Osteoblast (primary cell): ENCODE measurements at regions not wholly inside any gene's neighbourhood (a gene's known extent, or its start where the extent isn't known, plus 50 kb on each side); places are given as distances from the start of the nearest gene placed in this dataset.

Source experiments
- DNase-seq: peaks from one replicate; pipeline ENCODE4 v3.0.0; 2011; ENCODE audit warnings: low spot score, mixed read lengths; ENCODE audit not compliant: insufficient read length; ENCODE audit errors: missing footprints
- H2AFZ ChIP-seq: 2 replicates; pipeline ENCODE4 v1.6.0; 2011; ENCODE audit warnings: mild to moderate bottlenecking, low read length
- H3K27ac ChIP-seq: 2 replicates; pipeline ENCODE4 v1.5.1; 2011; ENCODE audit warnings: mild to moderate bottlenecking, low read depth, low read length, moderate library complexity
- H3K27me3 ChIP-seq: 2 replicates; pipeline ENCODE4 v1.6.0; 2012; ENCODE audit warnings: mild to moderate bottlenecking, control low read depth, inconsistent platforms, low read length, moderate library complexity; ENCODE audit not compliant: insufficient read depth
- H3K36me3 ChIP-seq: 2 replicates; pipeline ENCODE4 v1.5.1; 2011; ENCODE audit warnings: mild to moderate bottlenecking, low read length, control low read depth, moderate library complexity; ENCODE audit not compliant: insufficient read depth
- H3K4me1 ChIP-seq: 2 replicates; pipeline ENCODE4 v1.5.1; 2011; ENCODE audit warnings: mild to moderate bottlenecking, low read length, control low read depth, moderate library complexity; ENCODE audit not compliant: insufficient read depth
- H3K4me2 ChIP-seq: 2 replicates; pipeline ENCODE4 v1.6.0; 2011; ENCODE audit warnings: mild to moderate bottlenecking, low read length; ENCODE audit not compliant: insufficient read depth
- H3K4me3 ChIP-seq: fragments of 200-600 bp; sonication (generic); 3 replicates; pipeline ENCODE4 v1.5.1; 2012; ENCODE audit warnings: mild to moderate bottlenecking, low read length, inconsistent platforms; ENCODE audit not compliant: insufficient read depth
- H3K79me2 ChIP-seq: 2 replicates; pipeline ENCODE4 v1.6.0; 2012; ENCODE audit warnings: mild to moderate bottlenecking, low read length, control low read depth, inconsistent platforms; ENCODE audit not compliant: insufficient read depth
- H3K9me3 ChIP-seq: 2 replicates; pipeline ENCODE4 v1.5.1; 2011; ENCODE audit warnings: low read depth, low read length, control low read depth
- H4K20me1 ChIP-seq: 2 replicates; pipeline ENCODE4 v1.6.0; 2012; ENCODE audit warnings: mild to moderate bottlenecking, low read length, control low read depth; ENCODE audit not compliant: insufficient read depth
- TF ChIP-seq, protein P1 (sequence below): IDR thresholded peaks from 2 replicates; pipeline ENCODE4 v1.5.1; 2011; ENCODE audit warnings: mild to moderate bottlenecking, low read depth, low read length, moderate library complexity; ENCODE audit errors: extremely low read depth

DNA sequence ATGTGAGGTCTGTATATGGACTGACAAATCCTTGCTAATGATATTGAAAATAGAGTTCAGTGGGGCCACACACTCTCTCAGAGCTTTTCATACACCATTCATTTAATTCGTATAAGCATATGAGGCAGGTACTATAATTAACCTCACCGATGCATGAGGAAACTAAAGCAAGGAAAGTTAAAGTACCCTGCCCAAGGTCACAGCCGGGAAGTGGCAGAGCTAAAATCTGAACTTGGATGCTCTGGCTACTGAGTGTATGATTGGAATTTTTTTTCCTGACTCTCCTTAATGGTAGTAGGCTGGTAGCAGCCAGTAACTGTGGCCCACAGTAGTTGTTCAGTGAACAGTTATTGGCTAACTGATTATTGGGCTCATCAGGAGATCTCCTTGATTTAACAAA is 135.3 kb downstream of the NUDT12 start:
- no peaks in the 10 kb centered on the region for H3K36me3 ChIP-seq
- no peaks in the 10 kb centered on the region for H3K79me2 ChIP-seq
- no peak overlapping the region for H3K4me2 ChIP-seq
- TF ChIP-seq, protein P1, sequence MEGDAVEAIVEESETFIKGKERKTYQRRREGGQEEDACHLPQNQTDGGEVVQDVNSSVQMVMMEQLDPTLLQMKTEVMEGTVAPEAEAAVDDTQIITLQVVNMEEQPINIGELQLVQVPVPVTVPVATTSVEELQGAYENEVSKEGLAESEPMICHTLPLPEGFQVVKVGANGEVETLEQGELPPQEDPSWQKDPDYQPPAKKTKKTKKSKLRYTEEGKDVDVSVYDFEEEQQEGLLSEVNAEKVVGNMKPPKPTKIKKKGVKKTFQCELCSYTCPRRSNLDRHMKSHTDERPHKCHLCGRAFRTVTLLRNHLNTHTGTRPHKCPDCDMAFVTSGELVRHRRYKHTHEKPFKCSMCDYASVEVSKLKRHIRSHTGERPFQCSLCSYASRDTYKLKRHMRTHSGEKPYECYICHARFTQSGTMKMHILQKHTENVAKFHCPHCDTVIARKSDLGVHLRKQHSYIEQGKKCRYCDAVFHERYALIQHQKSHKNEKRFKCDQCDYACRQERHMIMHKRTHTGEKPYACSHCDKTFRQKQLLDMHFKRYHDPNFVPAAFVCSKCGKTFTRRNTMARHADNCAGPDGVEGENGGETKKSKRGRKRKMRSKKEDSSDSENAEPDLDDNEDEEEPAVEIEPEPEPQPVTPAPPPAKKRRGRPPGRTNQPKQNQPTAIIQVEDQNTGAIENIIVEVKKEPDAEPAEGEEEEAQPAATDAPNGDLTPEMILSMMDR, result no peak
- peak overlapping the region; percentile 92 for H3K27ac ChIP-seq
- H3K9me3 ChIP-seq, result no peaks in the 10 kb centered on the region
- H2AFZ ChIP-seq, result no peak overlapping the region
- H3K4me1 ChIP-seq, result peaks cover 63% of the 10 kb centered on the region
- H3K4me3 ChIP-seq, result no peak overlapping the region
- no peak for DNase-seq
- H4K20me1 ChIP-seq, result no peaks in the 10 kb centered on the region
- no peaks in the 10 kb centered on the region for H3K27me3 ChIP-seq

- Histone ChIP-seq H3K27ac (peak overlapping the region; percentile 92), H3K4me2 (no peak overlapping the region), H2AFZ (no peak overlapping the region)
Observed at GRCh38 chr5:103425686-103426454, 136.7 kb downstream of the NUDT12 start.

GRCh38 chr5:103424453-103425205 is 138.0 kb downstream of the NUDT12 start:
- peak; percentile 39 for DNase-seq
- peak overlapping the region; percentile 58 for H3K4me2 ChIP-seq
- peak overlapping the region; percentile 92 for H3K27ac ChIP-seq

More at GRCh38 chr5:103425686-103426454, 136.7 kb downstream of the NUDT12 start:
- no peaks in the 10 kb centered on the region for H3K79me2 ChIP-seq
- H3K9me3 ChIP-seq, result no peaks in the 10 kb centered on the region
- no peaks in the 10 kb centered on the region for H3K36me3 ChIP-seq
- no peaks in the 10 kb centered on the region for H4K20me1 ChIP-seq
- H3K4me1 ChIP-seq, result peaks cover 50% of the 10 kb centered on the region
- TF ChIP-seq, protein P1, result no peak
- no peak for DNase-seq
- H3K27me3 ChIP-seq, result no peaks in the 10 kb centered on the region
- H3K4me3 ChIP-seq, result no peak overlapping the region

More at GRCh38 chr5:103424453-103425205, 138.0 kb downstream of the NUDT12 start:
- Histone ChIP-seq H3K4me1 (peaks cover 50% of the 10 kb centered on the region), H4K20me1 (no peaks in the 10 kb centered on the region), H2AFZ (no peak overlapping the region), H3K36me3 (no peaks in the 10 kb centered on the region), H3K79me2 (no peaks in the 10 kb centered on the region), H3K9me3 (no peaks in the 10 kb centered on the region), H3K4me3 (no peak overlapping the region), H3K27me3 (no peaks in the 10 kb centered on the region)
- TF ChIP-seq, protein P1, result no peak
